Smooth muscle cell (in vitro differentiated cells): ENCODE measurements at regions not wholly inside any gene's neighbourhood (a gene's known extent, or its start where the extent isn't known, plus 50 kb on each side); places are given as distances from the start of the nearest gene placed in this dataset.
A peak's percentile ranks its signal among the peaks of the same experiment; 100 is the strongest.
"Not testable (repeated sequence)": the region's sequence is repeated elsewhere in the genome, so short reads cannot be mapped to it uniquely, and the experiment has no call there.

Experiments
- DNase-seq: peaks from one replicate; lab custom pipeline; 2025; ENCODE audit not compliant: unreplicated experiment; lab: John Stamatoyannopoulos, UW
- H2AFZ ChIP-seq: fragments of 200-600 bp; sonication (generic); 2 replicates; pipeline ENCODE4 v1.6.0; 2016; ENCODE audit warnings: antibody characterized with exemption, low read depth, mild to moderate bottlenecking
- H3F3A ChIP-seq: fragments of 200-600 bp; sonication (generic); 2 replicates; pipeline ENCODE4 v1.6.0; 2017; ENCODE audit warnings: antibody characterized with exemption, low read depth
- H3K27ac ChIP-seq: fragments of 200-600 bp; sonication (generic); 2 replicates; pipeline ENCODE4 v1.5.1; 2016; ENCODE audit warnings: low read depth, mild to moderate bottlenecking
- H3K27me3 ChIP-seq: fragments of 200-600 bp; sonication (generic); 2 replicates; pipeline ENCODE4 v1.6.1; 2016; ENCODE audit warnings: low read depth, mild to moderate bottlenecking
- H3K36me3 ChIP-seq: fragments of 200-600 bp; sonication (generic); 2 replicates; pipeline ENCODE4 v1.5.1; 2016; ENCODE audit warnings: low read depth
- H3K4me1 ChIP-seq: fragments of 200-600 bp; sonication (generic); 2 replicates; pipeline ENCODE4 v1.5.1; 2016; ENCODE audit warnings: low read depth
- H3K4me2 ChIP-seq: fragments of 200-600 bp; sonication (generic); 2 replicates; pipeline ENCODE4 v1.6.0; 2016; ENCODE audit warnings: mild to moderate bottlenecking
- H3K4me3 ChIP-seq: fragments of 200-600 bp; sonication (generic); 2 replicates; pipeline ENCODE4 v1.5.1; 2016; ENCODE audit warnings: mild to moderate bottlenecking
- H3K79me2 ChIP-seq: fragments of 200-600 bp; sonication (generic); 2 replicates; pipeline ENCODE4 v1.6.0; 2016; ENCODE audit warnings: low read depth, mild to moderate bottlenecking
- H3K9ac ChIP-seq: fragments of 200-600 bp; sonication (generic); 2 replicates; pipeline ENCODE4 v1.6.0; 2016; ENCODE audit warnings: low read depth
- H3K9me3 ChIP-seq: fragments of 200-600 bp; sonication (generic); replicated peaks from 2 replicates; pipeline ENCODE4 v1.5.1; 2016; ENCODE audit warnings: low read depth
- H4K20me1 ChIP-seq: fragments of 200-600 bp; sonication (generic); 2 replicates; pipeline ENCODE4 v1.6.0; 2016; ENCODE audit warnings: low read depth
- WGBS: methylation state at CpG from one replicate; pipeline ENCODE4 v1.1.7; 2016; ENCODE audit warnings: low lambda C conversion rate; 5-methylcytosine and 5-hydroxymethylcytosine counted together
- TF ChIP-seq, protein P1 (sequence below): fragments of 200-600 bp; sonication (generic); IDR thresholded peaks from 2 replicates; pipeline ENCODE4 v1.5.1; 2017; ENCODE audit warnings: borderline replicate concordance, mild to moderate bottlenecking, antibody characterized with exemption; ENCODE audit not compliant: insufficient read depth, poor library complexity, severe bottlenecking

DNA sequence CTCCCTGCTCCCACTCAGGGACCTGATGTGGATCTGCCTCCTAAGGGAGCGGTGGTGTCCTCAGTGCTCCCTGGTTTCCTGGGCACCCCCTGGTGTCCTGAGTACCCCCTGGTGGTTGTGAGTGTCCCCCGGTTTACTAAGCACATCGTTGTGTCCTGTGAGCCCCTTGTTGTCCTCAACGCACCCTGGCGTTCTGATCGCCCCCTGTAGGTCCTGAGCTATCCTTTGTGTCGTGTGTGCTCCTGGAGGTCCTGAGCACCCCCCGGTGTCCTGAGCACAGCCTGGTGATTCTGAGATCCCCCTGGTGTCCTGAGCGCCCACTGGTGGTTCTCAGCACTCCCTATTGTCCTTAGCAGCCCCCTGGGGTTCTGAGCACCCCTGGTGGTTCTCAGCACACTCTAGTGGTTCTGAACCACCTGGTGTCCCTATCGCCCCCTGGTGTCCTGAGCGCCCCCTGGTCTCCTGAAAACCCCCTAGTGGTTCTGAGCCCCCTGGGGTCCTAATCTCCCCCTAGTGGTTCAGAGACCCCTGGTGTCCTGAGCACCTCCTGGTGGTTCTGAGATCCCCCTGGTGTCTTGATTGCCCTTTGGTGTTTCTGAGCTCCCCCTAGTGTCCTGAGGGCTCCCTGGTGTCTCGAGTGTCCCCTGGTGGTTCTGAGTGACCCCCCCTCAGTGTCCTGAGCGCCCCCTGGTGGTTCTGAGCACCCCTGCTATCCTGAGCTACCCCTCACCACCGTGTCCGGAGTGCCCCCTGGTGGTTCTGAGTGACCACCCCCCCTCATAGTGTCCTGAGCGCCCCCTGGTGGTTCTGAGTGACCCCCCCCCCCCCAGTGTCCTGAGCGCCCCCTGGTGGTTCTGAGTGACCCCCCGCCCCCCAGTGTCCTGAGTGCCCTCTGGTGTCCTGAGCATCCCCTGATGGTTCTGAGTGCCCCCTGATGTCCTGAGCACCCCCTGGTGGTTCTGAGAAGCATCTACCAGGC is 615.1 kb downstream of the TMEM121 start:
- 75% methylated on average over 11 of the region's 18 CpGs for WGBS
- H3K79me2 ChIP-seq: no peaks in the 10 kb centered on the region
- H3K9ac ChIP-seq: no peak overlapping the region
- TF ChIP-seq, protein P1, sequence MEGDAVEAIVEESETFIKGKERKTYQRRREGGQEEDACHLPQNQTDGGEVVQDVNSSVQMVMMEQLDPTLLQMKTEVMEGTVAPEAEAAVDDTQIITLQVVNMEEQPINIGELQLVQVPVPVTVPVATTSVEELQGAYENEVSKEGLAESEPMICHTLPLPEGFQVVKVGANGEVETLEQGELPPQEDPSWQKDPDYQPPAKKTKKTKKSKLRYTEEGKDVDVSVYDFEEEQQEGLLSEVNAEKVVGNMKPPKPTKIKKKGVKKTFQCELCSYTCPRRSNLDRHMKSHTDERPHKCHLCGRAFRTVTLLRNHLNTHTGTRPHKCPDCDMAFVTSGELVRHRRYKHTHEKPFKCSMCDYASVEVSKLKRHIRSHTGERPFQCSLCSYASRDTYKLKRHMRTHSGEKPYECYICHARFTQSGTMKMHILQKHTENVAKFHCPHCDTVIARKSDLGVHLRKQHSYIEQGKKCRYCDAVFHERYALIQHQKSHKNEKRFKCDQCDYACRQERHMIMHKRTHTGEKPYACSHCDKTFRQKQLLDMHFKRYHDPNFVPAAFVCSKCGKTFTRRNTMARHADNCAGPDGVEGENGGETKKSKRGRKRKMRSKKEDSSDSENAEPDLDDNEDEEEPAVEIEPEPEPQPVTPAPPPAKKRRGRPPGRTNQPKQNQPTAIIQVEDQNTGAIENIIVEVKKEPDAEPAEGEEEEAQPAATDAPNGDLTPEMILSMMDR: no peak
- no peak overlapping the region for H3K4me3 ChIP-seq
- no peaks in the 10 kb centered on the region for H3K4me1 ChIP-seq
- H4K20me1 ChIP-seq: no peaks in the 10 kb centered on the region
- no peak overlapping the region for H3K4me2 ChIP-seq
- no peak for DNase-seq
- no peak overlapping the region for H3K27ac ChIP-seq
- no peak overlapping the region for H2AFZ ChIP-seq
- no peaks in the 10 kb centered on the region for H3K36me3 ChIP-seq
- no peaks in the 10 kb centered on the region for H3F3A ChIP-seq
- no peaks in the 10 kb centered on the region for H3K9me3 ChIP-seq
- no peaks in the 10 kb centered on the region for H3K27me3 ChIP-seq

DNA sequence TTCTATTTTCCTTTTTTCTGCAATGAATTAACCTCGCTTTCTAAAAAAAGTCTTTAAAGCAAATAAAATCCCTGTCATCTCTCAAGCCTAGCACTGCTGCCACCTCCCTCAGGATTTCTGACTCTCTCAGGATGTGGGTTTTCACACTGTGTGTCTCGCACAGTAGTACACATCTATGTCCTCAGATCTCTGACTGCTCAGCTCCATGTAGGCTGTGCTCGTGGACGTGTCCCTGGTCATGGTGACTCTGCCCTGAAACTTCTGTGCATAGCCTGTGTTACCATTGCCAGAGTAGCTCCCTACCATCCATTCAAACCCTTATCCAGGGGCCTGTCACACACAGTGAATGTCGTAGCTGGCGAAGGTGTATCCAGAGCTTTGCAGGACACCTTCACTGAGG is 619.3 kb downstream of the TMEM121 start:
- H3F3A ChIP-seq, H2AFZ ChIP-seq, H3K9ac ChIP-seq, H3K4me1 ChIP-seq, H3K27me3 ChIP-seq, H3K79me2 ChIP-seq, H3K4me3 ChIP-seq, H3K9me3 ChIP-seq, H3K27ac ChIP-seq, H3K4me2 ChIP-seq, H4K20me1 ChIP-seq, H3K36me3 ChIP-seq, DNase-seq: not testable (repeated sequence)
- WGBS: 70% methylated on average over 6 of the region's 6 CpGs

DNA sequence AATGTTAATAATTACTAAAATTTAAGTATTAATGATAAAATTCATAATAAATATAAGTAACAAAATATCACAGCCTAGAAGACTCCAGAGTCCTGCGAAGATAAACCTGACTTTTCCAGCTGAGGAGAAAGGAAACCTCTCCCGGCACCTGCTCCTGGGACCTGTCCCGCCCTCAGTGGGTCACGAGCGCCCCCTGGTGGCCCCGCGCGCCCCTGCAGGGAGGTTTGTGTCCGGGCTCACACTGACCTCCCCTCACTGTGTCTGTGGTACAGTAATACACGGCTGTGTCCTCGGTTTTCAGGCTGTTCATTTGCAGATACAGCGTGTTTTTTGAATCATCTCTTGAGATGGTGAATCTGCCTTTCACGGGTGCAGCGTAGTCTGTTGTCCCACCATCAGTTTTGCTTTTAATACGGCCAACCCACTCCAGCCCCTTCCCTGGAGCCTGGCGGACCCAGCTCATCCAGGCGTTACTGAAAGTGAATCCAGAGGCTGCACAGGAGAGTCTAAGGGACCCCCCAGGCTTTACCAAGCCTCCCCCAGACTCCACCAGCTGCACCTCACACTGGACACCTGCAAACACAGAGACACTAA is 627.1 kb downstream of the TMEM121 start:
- TF ChIP-seq, protein P1: peak; percentile 20
- H3K79me2 ChIP-seq, H3K4me1 ChIP-seq, H3K27me3 ChIP-seq, H3K27ac ChIP-seq, DNase-seq, H3K4me3 ChIP-seq, H4K20me1 ChIP-seq, H3K4me2 ChIP-seq, H2AFZ ChIP-seq, H3K36me3 ChIP-seq, H3K9me3 ChIP-seq, H3K9ac ChIP-seq, H3F3A ChIP-seq: not testable (repeated sequence)
- 36% methylated on average over 17 of the region's 17 CpGs for WGBS

DNA sequence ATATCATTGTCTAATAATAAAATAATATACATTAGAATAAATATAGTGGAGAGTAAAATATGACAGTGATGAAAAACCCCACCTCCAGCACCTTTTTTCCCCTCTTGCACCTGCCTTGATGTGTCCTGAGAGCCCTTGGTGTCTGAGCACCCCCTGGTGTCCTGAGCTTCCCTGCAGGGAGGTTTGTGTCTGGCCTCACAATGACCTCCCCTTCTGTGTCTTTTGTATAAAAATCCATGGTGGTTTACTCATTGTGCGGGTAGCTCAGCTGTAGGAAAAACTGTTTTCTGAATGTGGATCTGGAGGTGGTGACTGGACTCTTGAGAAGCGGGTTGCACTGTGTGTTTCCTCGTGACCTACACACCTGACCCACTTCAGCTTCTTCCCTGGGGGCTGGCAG is 636.9 kb downstream of the TMEM121 start:
- Histone ChIP-seq H4K20me1 (no peaks in the 10 kb centered on the region), H3K79me2 (no peaks in the 10 kb centered on the region), H3K27me3 (no peaks in the 10 kb centered on the region), H3K9ac (no peak overlapping the region), H3F3A (no peaks in the 10 kb centered on the region), H3K4me1 (no peaks in the 10 kb centered on the region), H3K27ac (no peak overlapping the region), H2AFZ (no peak overlapping the region), H3K4me3 (no peak overlapping the region), H3K36me3 (no peaks in the 10 kb centered on the region), H3K4me2 (no peak overlapping the region), H3K9me3 (peaks cover 8% of the 10 kb centered on the region)
- DNase-seq: no peak
- TF ChIP-seq, protein P1: no peak
- WGBS: 55% methylated on average over 3 of the region's 3 CpGs

DNA sequence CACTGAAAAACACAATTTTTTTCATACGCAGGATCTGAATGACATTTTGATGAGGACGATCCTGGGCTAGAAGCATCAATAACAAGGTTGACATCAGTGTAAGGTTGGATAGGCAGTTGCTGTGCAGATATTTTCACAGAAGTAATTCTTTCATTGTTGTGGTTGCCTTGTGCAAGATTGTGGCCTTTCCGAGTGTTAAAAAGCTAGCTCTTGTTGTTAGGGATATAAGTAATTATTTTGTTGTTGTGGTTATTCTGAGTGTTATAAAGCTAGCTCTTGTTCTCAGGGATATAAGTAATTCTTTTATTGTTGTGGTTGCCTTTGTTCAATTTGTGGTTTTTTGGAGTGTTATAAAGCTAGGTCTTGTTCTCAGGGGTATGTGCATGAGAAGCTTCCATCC is 637.4 kb downstream of the TMEM121 start:
- not testable (repeated sequence) for H3F3A ChIP-seq, DNase-seq, H3K4me3 ChIP-seq, H3K4me2 ChIP-seq, H3K27ac ChIP-seq, H4K20me1 ChIP-seq, H3K79me2 ChIP-seq, H2AFZ ChIP-seq, H3K36me3 ChIP-seq, H3K9ac ChIP-seq, H3K4me1 ChIP-seq, H3K27me3 ChIP-seq, H3K9me3 ChIP-seq
- WGBS: 36% methylated on average over 3 of the region's 3 CpGs
